ENCODE measurements at regions not wholly inside any gene's neighbourhood (a gene's known extent, or its start where the extent isn't known, plus 50 kb on each side); places are given as distances from the start of the nearest gene placed in this dataset.
"Not testable (repeated sequence)": the region's sequence is repeated elsewhere in the genome, so short reads cannot be mapped to it uniquely, and the experiment has no call there.

GRCh38 chr16:29290631-29291247 lies 115.8 kb downstream of the NPIPB11 start (continued):
- TF ChIP-seq ZNF214 (tag by site-specific recombination; IDR thresholded peaks at IDR 0.05; ENCODE audit: borderline replicate concordance) (no peak), ZBTB7A (tag by site-specific recombination; IDR thresholded peaks at IDR 0.05; ENCODE audit: low read depth) (no peak; the same call in 1 of the 2 replicates), ZNF704 (tag by site-specific recombination; IDR thresholded peaks at IDR 0.05) (no peak), ZNF155 (tag by site-specific recombination; IDR thresholded peaks at IDR 0.05) (no peak), ZNF776 (tag by site-specific recombination; IDR thresholded peaks at IDR 0.05; ENCODE audit: borderline replicate concordance) (no peak), ZNF791 (tag by site-specific recombination; IDR thresholded peaks at IDR 0.05) (no peak), ZNF221 (tag by site-specific recombination; IDR thresholded peaks at IDR 0.05; ENCODE audit: borderline replicate concordance) (no peak), ZNF558 (tag by site-specific recombination; IDR thresholded peaks at IDR 0.05) (no peak), ZNF660 (tag by site-specific recombination; IDR thresholded peaks at IDR 0.05) (no peak)

GRCh38 chr16:29289516-29290239 lies 116.8 kb downstream of the NPIPB11 start:
- H3K36me3 ChIP-seq (ENCODE audit: control insufficient read depth in 2 of 2, insufficient read depth in 1 of 2, low read length in 2 of 2); H3K4me3 ChIP-seq (ENCODE audit: low read depth, low read length); CTCF ChIA-PET; H3K4me1 ChIP-seq (ENCODE audit: control insufficient read depth, insufficient read depth, low read length); H3K27ac ChIP-seq (ENCODE audit: extremely low read depth, low read depth, low read length); POLR2A ChIA-PET; H3K9me3 ChIP-seq (ENCODE audit: control insufficient read depth, insufficient read depth, low read depth, low read length): not testable (repeated sequence)
- TF ChIP-seq HIC1 (tag by site-specific recombination; IDR thresholded peaks at IDR 0.05), result 0 out of 2 replicates have a peak, but pooled peaks have one; percentile 46

GRCh38 chr16:29288711-29289474 lies 117.6 kb downstream of the NPIPB11 start:
- H3K9me3 ChIP-seq (ENCODE audit: control insufficient read depth, insufficient read depth, low read depth, low read length); H3K36me3 ChIP-seq (ENCODE audit: control insufficient read depth in 2 of 2, insufficient read depth in 1 of 2, low read length in 2 of 2); CTCF ChIA-PET; H3K4me3 ChIP-seq (ENCODE audit: low read depth, low read length); H3K4me1 ChIP-seq (ENCODE audit: control insufficient read depth, insufficient read depth, low read length); POLR2A ChIA-PET; H3K27ac ChIP-seq (ENCODE audit: extremely low read depth, low read depth, low read length): not testable (repeated sequence)
- 0 out of 2 replicates have a peak, but pooled peaks have one; percentile 55 for TF ChIP-seq GLIS2 (tag by site-specific recombination; IDR thresholded peaks at IDR 0.05)
- peak; percentile 86 for TF ChIP-seq ZFHX2 (tag by site-specific recombination; conservative IDR thresholded peaks at IDR 0.05)
- TF ChIP-seq SP7 (tag by site-specific recombination; IDR thresholded peaks at IDR 0.05), result peak; percentile 20; the same call in 1 of the 2 replicates
- peak; percentile 41; the same call in 1 of the 2 replicates for TF ChIP-seq ZNF843 (tag by site-specific recombination; IDR thresholded peaks at IDR 0.05)
- TF ChIP-seq MZF1 (tag by site-specific recombination; IDR thresholded peaks at IDR 0.05; ENCODE audit: borderline replicate concordance), result 0 out of 2 replicates have a peak, but pooled peaks have one; percentile 34
- TF ChIP-seq OSR2 (tag by site-specific recombination; IDR thresholded peaks at IDR 0.05), result peak; percentile 74
- TF ChIP-seq ZNF600 (tag by site-specific recombination; IDR thresholded peaks at IDR 0.05), result peak; percentile 45
- TF ChIP-seq GLIS1 (tag by site-specific recombination; IDR thresholded peaks at IDR 0.05), result peak; percentile 84
- peak; percentile 49 for TF ChIP-seq PATZ1 (tag by site-specific recombination; IDR thresholded peaks at IDR 0.05)
- TF ChIP-seq EGR2 (tag by site-specific recombination; IDR thresholded peaks at IDR 0.05; ENCODE audit: low read depth), result peak; percentile 88
- 0 out of 2 replicates have a peak, but pooled peaks have one; percentile 32 for TF ChIP-seq ZEB2 (tag by site-specific recombination; IDR thresholded peaks at IDR 0.05)
- TF ChIP-seq ZBTB17 (tag by site-specific recombination; IDR thresholded peaks at IDR 0.05), result 0 out of 2 replicates have a peak, but pooled peaks have one; percentile 34
- peak; percentile 75; the same call in 1 of the 2 replicates for TF ChIP-seq SCRT2 (tag by site-specific recombination; IDR thresholded peaks at IDR 0.05)
- 0 out of 2 replicates have a peak, but pooled peaks have one; percentile 31 for TF ChIP-seq TCF7L2 (IDR thresholded peaks at IDR 0.05; ENCODE audit: borderline replicate concordance, low read depth, low read length)
- TF ChIP-seq ZIC2 (tag by site-specific recombination; IDR thresholded peaks at IDR 0.05), result peak; percentile 81
